ENCODE measurements at regions not wholly inside any gene's neighbourhood (a gene's known extent, or its start where the extent isn't known, plus 50 kb on each side); places are given as distances from the start of the nearest gene placed in this dataset.

GRCh38 chr10:64156166-64156565 lies 635.0 kb downstream of the REEP3 start:
- TF ChIP-seq RARB (CRISPR knock-in tag; IDR thresholded peaks at IDR 0.05): no peak
- no peak for TF ChIP-seq TCF4 (CRISPR knock-in tag; IDR thresholded peaks at IDR 0.05; ENCODE audit: borderline replicate concordance)
- no peak for TF ChIP-seq CREB5 (CRISPR knock-in tag; IDR thresholded peaks at IDR 0.05; ENCODE audit: low read depth)
- no peak for TF ChIP-seq ZC3H10 (CRISPR knock-in tag; IDR thresholded peaks at IDR 0.05)
- TF ChIP-seq ARNTL (CRISPR knock-in tag; IDR thresholded peaks at IDR 0.05; ENCODE audit: borderline replicate concordance, low read depth): no peak
- TF ChIP-seq ZNF70 (CRISPR knock-in tag; IDR thresholded peaks at IDR 0.05): no peak
- TF ChIP-seq TOX (CRISPR knock-in tag; IDR thresholded peaks at IDR 0.05; ENCODE audit: borderline replicate concordance): no peak
- TF ChIP-seq ZFP30 (CRISPR knock-in tag; IDR thresholded peaks at IDR 0.05): no peak
- no peak for TF ChIP-seq PPARA (CRISPR knock-in tag; IDR thresholded peaks at IDR 0.05; ENCODE audit: borderline replicate concordance)
- no peak for TF ChIP-seq PATZ1 (CRISPR knock-in tag; IDR thresholded peaks at IDR 0.05; ENCODE audit: borderline replicate concordance)
- no peak for TF ChIP-seq CSRNP3 (CRISPR knock-in tag; IDR thresholded peaks at IDR 0.05)
- TF ChIP-seq ZFP3 (CRISPR knock-in tag; IDR thresholded peaks at IDR 0.05): no peak
